ES-I3 (cell line): ENCODE measurements at regions not wholly inside any gene's neighbourhood (a gene's known extent, or its start where the extent isn't known, plus 50 kb on each side); places are given as distances from the start of the nearest gene placed in this dataset.
"Not testable (repeated sequence)": the region's sequence is repeated elsewhere in the genome, so short reads cannot be mapped to it uniquely, and the experiment has no call there.

Source experiments
- H3K36me3 ChIP-seq: 2 replicates; pipeline ENCODE4 v1.6.1; 2013; ENCODE audit warnings: mild to moderate bottlenecking, low read length, control low read depth, moderate library complexity; ENCODE audit not compliant: insufficient read depth
- H3K4me1 ChIP-seq: 2 replicates; pipeline ENCODE4 v1.6.1; 2013; ENCODE audit warnings: mild to moderate bottlenecking, control low read depth, low read length; ENCODE audit not compliant: insufficient read depth
- H3K9ac ChIP-seq: 2 replicates; pipeline ENCODE4 v1.6.1; 2013; ENCODE audit warnings: low read depth, mild to moderate bottlenecking, low read length, moderate library complexity
- H3K9me3 ChIP-seq: 2 replicates; pipeline ENCODE4 v1.6.1; 2013; ENCODE audit warnings: mild to moderate bottlenecking, low read length, moderate library complexity; ENCODE audit not compliant: control insufficient read depth, insufficient read depth

- not testable (repeated sequence) for H3K9me3 ChIP-seq, H3K36me3 ChIP-seq, H3K4me1 ChIP-seq, H3K9ac ChIP-seq
These were observed 104.1 kb upstream of the DRD5 start for GRCh38 chr4:9677357-9677756.

GRCh38 chr4:9679704-9680478, 101.5 kb upstream of the DRD5 start:
- H3K9me3 ChIP-seq = no peaks in the 10 kb centered on the region
- no peak overlapping the region for H3K9ac ChIP-seq
- H3K36me3 ChIP-seq = no peaks in the 10 kb centered on the region
- H3K4me1 ChIP-seq = no peaks in the 10 kb centered on the region

- H3K4me1 ChIP-seq, H3K36me3 ChIP-seq: not testable (repeated sequence)
These were observed 98.3 kb upstream of the DRD5 start for GRCh38 chr4:9683174-9683573.

GRCh38 chr4:9685016-9685415, 96.4 kb upstream of the DRD5 start:
- not testable (repeated sequence) for H3K9ac ChIP-seq, H3K9me3 ChIP-seq, H3K4me1 ChIP-seq, H3K36me3 ChIP-seq

More at GRCh38 chr4:9683174-9683573, 98.3 kb upstream of the DRD5 start:
- not testable (repeated sequence) for H3K9ac ChIP-seq, H3K9me3 ChIP-seq

DNA sequence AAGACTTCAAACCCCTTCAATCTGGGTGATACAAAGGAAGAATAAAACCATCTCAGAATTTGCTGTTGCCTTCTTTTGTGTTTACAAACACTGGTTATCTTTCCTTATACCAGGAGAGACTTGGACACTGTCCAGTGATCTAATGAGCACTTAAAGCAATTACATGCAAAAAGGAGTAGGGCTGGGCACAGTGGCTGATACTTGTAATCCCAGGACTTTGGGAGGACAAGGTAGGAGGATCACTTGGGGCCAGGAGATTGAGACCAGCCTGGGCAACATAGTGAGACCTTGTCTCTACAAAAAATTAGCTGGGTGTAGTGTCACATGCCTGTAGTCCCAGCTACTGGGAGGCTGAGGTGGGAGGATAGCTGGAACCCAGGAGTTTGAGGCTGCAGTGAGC, 95.7 kb upstream of the DRD5 start:
- no peaks in the 10 kb centered on the region for H3K4me1 ChIP-seq
- H3K9me3 ChIP-seq = no peaks in the 10 kb centered on the region
- no peaks in the 10 kb centered on the region for H3K36me3 ChIP-seq
- no peak overlapping the region for H3K9ac ChIP-seq

GRCh38 chr4:9690636-9691237, 90.7 kb upstream of the DRD5 start:
- not testable (repeated sequence) for H3K36me3 ChIP-seq, H3K4me1 ChIP-seq, H3K9me3 ChIP-seq
- peak overlapping the region; percentile 60; the same call in 1 of the 2 replicates for H3K9ac ChIP-seq

GRCh38 chr4:9691238-9692065, 90.0 kb upstream of the DRD5 start:
- H3K9me3 ChIP-seq = no peaks in the 10 kb centered on the region
- H3K9ac ChIP-seq = peak overlapping the region; percentile 60; the same call in 1 of the 2 replicates
- no peaks in the 10 kb centered on the region for H3K4me1 ChIP-seq
- no peaks in the 10 kb centered on the region for H3K36me3 ChIP-seq

DNA sequence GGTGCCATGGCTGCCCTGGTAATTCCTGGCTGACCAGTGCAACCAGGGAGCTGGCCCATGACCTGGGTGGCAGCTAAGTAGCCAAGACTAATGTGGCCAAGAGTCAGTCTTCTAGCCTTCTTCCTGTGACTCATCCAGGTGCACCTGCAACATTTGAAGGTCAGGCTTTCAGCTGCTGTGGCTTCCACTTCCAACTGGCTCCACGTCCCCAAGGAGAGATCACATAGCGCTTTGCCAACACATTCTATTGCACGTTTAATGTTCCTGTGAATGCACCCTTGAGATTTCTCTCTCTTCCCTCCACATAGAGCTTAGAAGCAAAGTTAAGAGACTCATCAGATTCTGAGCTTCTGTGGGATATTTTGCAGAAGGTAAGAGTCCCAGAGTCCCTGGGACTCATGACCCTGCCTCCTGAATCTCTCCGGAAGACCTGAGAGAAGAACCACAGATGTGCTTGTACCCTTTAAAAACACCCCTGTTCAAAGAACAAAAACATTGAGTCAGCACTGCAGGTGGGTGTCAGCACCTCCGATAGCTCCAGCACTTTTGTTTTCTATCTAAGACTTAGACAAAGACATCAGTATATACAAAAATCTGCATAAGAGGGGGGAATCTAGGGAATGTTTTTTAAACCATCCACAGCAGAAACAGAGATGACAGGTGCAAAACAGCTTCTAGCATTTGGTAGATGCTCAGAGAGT, 88.5 kb upstream of the DRD5 start:
- H3K36me3 ChIP-seq, H3K9me3 ChIP-seq, H3K4me1 ChIP-seq, H3K9ac ChIP-seq: not testable (repeated sequence)

DNA sequence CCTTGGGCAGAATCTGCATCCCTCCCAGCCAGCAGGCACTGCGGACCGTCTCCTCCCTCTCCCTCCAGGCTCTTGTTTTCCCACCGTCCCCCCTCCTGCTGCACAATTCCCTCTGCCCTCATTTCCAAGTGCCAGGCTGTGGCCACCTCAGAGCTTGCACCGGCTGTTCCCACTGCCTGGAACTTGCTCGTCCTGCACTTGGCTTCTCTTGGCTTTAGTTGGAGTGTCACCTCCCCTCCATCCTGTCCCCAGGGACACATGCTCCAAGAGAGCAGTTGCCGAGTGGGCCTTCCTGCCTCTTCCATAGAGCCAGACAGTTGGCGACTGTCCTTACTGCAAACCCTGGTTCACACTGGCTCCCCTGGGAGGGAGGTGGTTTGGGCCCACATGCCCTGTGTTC, 87.0 kb upstream of the DRD5 start:
- not testable (repeated sequence) for H3K4me1 ChIP-seq, H3K9ac ChIP-seq, H3K36me3 ChIP-seq, H3K9me3 ChIP-seq

DNA sequence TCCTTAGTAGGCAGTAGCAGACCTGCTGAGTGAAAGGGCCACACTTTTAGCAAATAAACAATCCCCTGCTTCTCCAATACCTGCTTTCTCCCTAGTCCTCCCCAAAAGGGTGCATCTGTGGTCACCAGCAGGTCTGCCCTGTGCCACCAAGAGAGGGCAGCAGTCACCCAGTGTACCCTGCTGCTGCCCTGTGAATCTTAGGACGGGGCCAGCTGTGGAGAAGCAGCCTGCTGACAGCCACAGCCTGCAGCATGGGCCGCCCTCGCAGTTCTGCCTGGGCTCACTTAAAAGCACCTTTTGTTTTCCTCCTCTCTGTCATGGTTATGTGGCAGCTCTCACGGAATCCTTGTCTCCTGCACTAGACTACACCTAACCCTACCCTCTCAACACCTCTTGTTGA, 85.4 kb upstream of the DRD5 start:
- H3K4me1 ChIP-seq, H3K9me3 ChIP-seq, H3K36me3 ChIP-seq, H3K9ac ChIP-seq: not testable (repeated sequence)

DNA sequence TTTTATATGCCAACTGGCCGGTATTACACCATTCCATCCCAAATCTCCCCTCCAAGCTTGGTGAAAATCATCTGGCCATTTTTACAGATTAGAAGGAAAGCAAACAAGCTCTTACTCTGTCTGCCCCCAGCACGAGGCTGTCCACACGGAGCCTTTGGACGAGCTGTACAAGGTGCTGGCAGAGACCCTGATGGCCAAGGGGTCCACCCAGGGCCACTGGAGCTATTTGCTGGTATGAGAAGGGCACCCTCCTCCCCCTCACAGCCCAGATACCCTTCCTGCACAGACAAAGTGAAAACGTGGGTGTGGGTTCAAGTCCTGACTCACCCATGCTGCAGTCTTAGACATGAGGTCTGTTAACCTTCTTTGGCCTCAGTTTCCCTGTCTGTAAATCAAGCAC, 84.9 kb upstream of the DRD5 start:
- H3K9me3 ChIP-seq, H3K9ac ChIP-seq, H3K36me3 ChIP-seq, H3K4me1 ChIP-seq: not testable (repeated sequence)

- H3K9ac ChIP-seq, H3K9me3 ChIP-seq, H3K4me1 ChIP-seq, H3K36me3 ChIP-seq: not testable (repeated sequence)
These were observed 79.4 kb upstream of the DRD5 start for GRCh38 chr4:9702019-9702418.

- not testable (repeated sequence) for H3K4me1 ChIP-seq, H3K9me3 ChIP-seq, H3K36me3 ChIP-seq
These were observed 78.7 kb upstream of the DRD5 start for GRCh38 chr4:9702696-9703095.

DNA sequence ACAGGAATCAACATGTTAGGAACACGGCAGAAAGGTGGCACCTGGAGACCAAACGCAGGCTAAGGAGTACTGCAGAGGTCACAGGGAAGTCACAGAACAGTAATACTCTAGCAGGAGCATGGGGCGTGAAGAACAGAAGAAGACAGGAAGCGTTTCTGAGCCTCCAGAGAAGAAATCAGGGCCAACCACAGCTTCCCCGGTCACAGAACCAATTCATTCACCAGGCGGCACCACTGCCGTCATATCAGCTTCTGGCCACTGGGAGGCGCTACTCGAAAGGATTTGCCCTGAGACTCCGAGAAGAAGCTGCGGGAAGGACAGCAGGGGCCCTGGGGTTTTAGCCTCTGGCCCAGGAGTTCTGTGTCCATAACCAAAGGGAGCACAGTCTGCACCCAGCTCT, 78.0 kb upstream of the DRD5 start:
- no peaks in the 10 kb centered on the region for H3K9me3 ChIP-seq
- no peak overlapping the region for H3K9ac ChIP-seq
- no peaks in the 10 kb centered on the region; the same call in 1 of the 2 replicates for H3K4me1 ChIP-seq
- H3K36me3 ChIP-seq = no peaks in the 10 kb centered on the region

More at GRCh38 chr4:9702696-9703095, 78.7 kb upstream of the DRD5 start:
- H3K9ac ChIP-seq = not testable (repeated sequence)
